Skeletal muscle satellite cell (primary cell): ENCODE measurements at regions not wholly inside any gene's neighbourhood (a gene's known extent, or its start where the extent isn't known, plus 50 kb on each side); places are given as distances from the start of the nearest gene placed in this dataset.

Source experiments
- H3K27me3 ChIP-seq: 2 replicates; pipeline ENCODE4 v1.7.0; 2013; ENCODE audit warnings: low read length; ENCODE audit not compliant: control insufficient read depth, insufficient read depth
- H3K36me3 ChIP-seq: 2 replicates; pipeline ENCODE4 v1.7.0; 2013; ENCODE audit warnings: mild to moderate bottlenecking, control low read depth, low read length; ENCODE audit not compliant: insufficient read depth
- H3K4me1 ChIP-seq: 2 replicates; pipeline ENCODE4 v1.7.0; 2013; ENCODE audit warnings: low read length; ENCODE audit not compliant: control insufficient read depth, insufficient read depth
- H3K4me2 ChIP-seq: 2 replicates; pipeline ENCODE4 v1.7.0; 2013; ENCODE audit warnings: mild to moderate bottlenecking, low read length
- H3K4me3 ChIP-seq: 2 replicates; pipeline ENCODE4 v1.7.0; 2013; ENCODE audit warnings: low read length
- H3K9ac ChIP-seq: 2 replicates; pipeline ENCODE4 v1.7.0; 2013; ENCODE audit warnings: mild to moderate bottlenecking, low read depth, low read length, moderate library complexity
- H3K9me3 ChIP-seq: replicated peaks from 2 replicates; pipeline ENCODE4 v1.7.0; 2013; ENCODE audit warnings: mild to moderate bottlenecking, control low read depth, low read length

GRCh38 chr20:54405540-54405939 is 69.9 kb upstream of the DOK5 start:
- Histone ChIP-seq H3K36me3 (no peaks in the 10 kb centered on the region), H3K27me3 (no peaks in the 10 kb centered on the region), H3K4me2 (no peak overlapping the region), H3K9me3 (no peaks in the 10 kb centered on the region), H3K4me3 (no peak overlapping the region), H3K9ac (no peak overlapping the region), H3K4me1 (no peaks in the 10 kb centered on the region)

- no peaks in the 10 kb centered on the region for H3K27me3 ChIP-seq
- no peak overlapping the region for H3K4me2 ChIP-seq
- H3K9me3 ChIP-seq: no peaks in the 10 kb centered on the region
- no peaks in the 10 kb centered on the region for H3K36me3 ChIP-seq
- H3K4me1 ChIP-seq: no peaks in the 10 kb centered on the region
- H3K4me3 ChIP-seq: no peak overlapping the region
- no peak overlapping the region for H3K9ac ChIP-seq
These were observed 67.9 kb upstream of the DOK5 start for GRCh38 chr20:54407459-54407858.

DNA sequence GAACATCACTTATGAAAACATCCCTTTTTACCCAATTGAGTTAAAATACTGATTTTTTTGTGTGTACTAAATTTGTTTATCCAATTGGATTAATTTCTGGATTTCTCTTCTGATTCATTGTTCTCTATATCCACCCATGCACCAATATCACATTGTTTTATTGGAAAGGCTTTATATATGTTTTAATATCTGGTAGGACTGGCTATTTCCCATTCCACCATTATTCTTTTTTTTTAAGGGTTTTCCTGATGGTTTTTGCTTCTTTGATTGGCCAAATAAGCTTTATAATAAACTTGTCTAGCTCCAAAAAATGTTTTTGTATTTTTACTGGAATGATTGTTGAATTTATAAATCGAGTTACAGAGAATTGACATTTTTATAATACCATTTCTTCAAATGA is 59.4 kb upstream of the DOK5 start:
- Histone ChIP-seq H3K4me2 (no peak overlapping the region), H3K36me3 (no peaks in the 10 kb centered on the region), H3K4me3 (no peak overlapping the region), H3K4me1 (no peaks in the 10 kb centered on the region), H3K27me3 (peaks cover 6% of the 10 kb centered on the region), H3K9me3 (no peaks in the 10 kb centered on the region), H3K9ac (no peak overlapping the region)

DNA sequence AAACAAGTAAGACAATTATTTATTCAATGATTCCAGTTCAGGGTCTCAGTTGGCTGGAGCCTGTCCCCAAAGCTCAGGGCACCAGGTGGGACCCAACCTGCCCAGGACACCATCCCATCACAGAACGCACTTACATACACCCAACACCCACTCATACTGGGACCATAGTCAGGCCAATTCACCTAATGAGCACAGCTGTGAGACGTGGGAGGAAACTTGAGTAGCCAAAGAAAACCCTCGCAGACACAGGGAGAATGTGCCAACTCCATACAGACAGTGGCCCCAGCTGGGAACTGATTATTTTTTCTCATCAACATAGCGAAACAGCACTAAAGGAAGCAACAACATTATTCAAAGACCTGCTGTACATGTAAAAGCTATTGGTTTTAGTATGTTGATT is 58.6 kb upstream of the DOK5 start:
- Histone ChIP-seq H3K4me1 (no peaks in the 10 kb centered on the region), H3K27me3 (peaks cover 6% of the 10 kb centered on the region), H3K9ac (no peak overlapping the region), H3K4me2 (no peak overlapping the region), H3K4me3 (no peak overlapping the region), H3K9me3 (no peaks in the 10 kb centered on the region), H3K36me3 (no peaks in the 10 kb centered on the region)

- Histone ChIP-seq H3K36me3 (no peaks in the 10 kb centered on the region), H3K27me3 (no peaks in the 10 kb centered on the region), H3K4me1 (no peaks in the 10 kb centered on the region), H3K9me3 (no peaks in the 10 kb centered on the region), H3K4me3 (no peak overlapping the region), H3K4me2 (no peak overlapping the region), H3K9ac (no peak overlapping the region)
These were observed 55.9 kb upstream of the DOK5 start for GRCh38 chr20:54419531-54419930.
